CD4-positive, alpha-beta T cell (primary cell): ENCODE measurements at regions not wholly inside any gene's neighbourhood (a gene's known extent, or its start where the extent isn't known, plus 50 kb on each side); places are given as distances from the start of the nearest gene placed in this dataset.

Experiments used
- ATAC-seq: fragments of 200-7000 bp; cut with Tn5 transposase; one replicate; pipeline ENCODE4 v1.10.0; 2022; ENCODE audit warnings: mild to moderate bottlenecking; ENCODE audit not compliant: poor library complexity
- CTCF ChIA-PET: fragments of 350-600 bp; sonication (Branson Sonifier 250); formaldehyde crosslinking; loops from one replicate; lab custom pipeline; 2021; ENCODE audit warnings: antibody characterized with exemption, inconsistent platforms; lab: Charles Lee
- POLR2A ChIA-PET: fragments of 350-600 bp; sonication (Branson Sonifier 250); formaldehyde crosslinking; loops from one replicate; lab custom pipeline; 2021; ENCODE audit warnings: antibody characterized with exemption, inconsistent platforms; lab: Charles Lee
- DNase-seq, 14 experiments: peaks; one replicate each; pipeline ENCODE4 v3.0.0-alpha.2; 2013 to 2020; ENCODE audit warnings: mixed read lengths in 2 of 14
- H3K27ac ChIP-seq, 2 donors: one replicate each; pipeline versions ENCODE4 v1.5.1 to v1.7.0; 2013; ENCODE audit warnings: low read length in 2 of 2, low read depth in 1 of 2, mild to moderate bottlenecking in 1 of 2
- H3K27me3 ChIP-seq, 2 experiments: 1 replicate in 1 of 2; 2 replicates in 1 of 2; pipeline versions ENCODE4 v1.6.1 to v1.7.0; 2013; ENCODE audit warnings: low read length in 2 of 2, control low read depth in 1 of 2, mild to moderate bottlenecking in 1 of 2, moderate library complexity in 1 of 2; ENCODE audit not compliant: insufficient read depth in 2 of 2, control insufficient read depth in 1 of 2
- H3K36me3 ChIP-seq: one replicate; pipeline ENCODE4 v1.6.1; 2013; ENCODE audit warnings: low read length, control low read depth; ENCODE audit not compliant: insufficient read depth
- H3K4me1 ChIP-seq: one replicate; pipeline ENCODE4 v1.6.1; 2013; ENCODE audit warnings: low read length, control low read depth; ENCODE audit not compliant: insufficient read depth
- H3K4me3 ChIP-seq: one replicate; pipeline ENCODE4 v1.5.1; 2013; ENCODE audit warnings: mild to moderate bottlenecking, low read length, moderate library complexity
- H3K9me3 ChIP-seq, 2 experiments: 1 replicate in 1 of 2; 2 replicates in 1 of 2; pipeline versions ENCODE4 v1.6.1 to v1.7.0; 2013; ENCODE audit warnings: low read length in 2 of 2, mild to moderate bottlenecking in 2 of 2, control low read depth in 1 of 2, moderate library complexity in 1 of 2; ENCODE audit not compliant: control insufficient read depth in 1 of 2, insufficient read depth in 1 of 2
- H3K27ac Mint-ChIP-seq: one replicate; pipeline ENCODE4 v1.8.0; 2020; ENCODE audit warnings: mixed read lengths
- H3K27me3 Mint-ChIP-seq: one replicate; pipeline ENCODE4 v1.8.0; 2021; ENCODE audit warnings: mixed read lengths
- H3K36me3 Mint-ChIP-seq: one replicate; pipeline ENCODE4 v1.8.0; 2021; ENCODE audit warnings: low read depth, mixed read lengths
- H3K4me1 Mint-ChIP-seq: one replicate; pipeline ENCODE4 v1.8.0; 2021; ENCODE audit warnings: low read depth, mixed read lengths
- H3K4me3 Mint-ChIP-seq: one replicate; pipeline ENCODE4 v1.8.0; 2020; ENCODE audit warnings: mild to moderate bottlenecking, mixed read lengths
- H3K9me3 Mint-ChIP-seq: one replicate; pipeline ENCODE4 v1.8.0; 2020; ENCODE audit warnings: mixed read lengths
- intact Hi-C, 2 experiments: fragments of 100-400 bp; cut with DNase I in 1 of 2; cut with micrococcal nuclease in 1 of 2; formaldehyde crosslinking; loops; one replicate each; pipeline versions ENCODE4 v1.15.1 to v1.9.0; 2023 to 2025; cut with DNase I, micrococcal nuclease
- TF ChIP-seq, protein P1 (sequence below): fragments of 200-600 bp; IDR thresholded peaks from one replicate; pipeline ENCODE4 v1.8.0; 2022; ENCODE audit warnings: antibody characterized with exemption, mild to moderate bottlenecking

DNA sequence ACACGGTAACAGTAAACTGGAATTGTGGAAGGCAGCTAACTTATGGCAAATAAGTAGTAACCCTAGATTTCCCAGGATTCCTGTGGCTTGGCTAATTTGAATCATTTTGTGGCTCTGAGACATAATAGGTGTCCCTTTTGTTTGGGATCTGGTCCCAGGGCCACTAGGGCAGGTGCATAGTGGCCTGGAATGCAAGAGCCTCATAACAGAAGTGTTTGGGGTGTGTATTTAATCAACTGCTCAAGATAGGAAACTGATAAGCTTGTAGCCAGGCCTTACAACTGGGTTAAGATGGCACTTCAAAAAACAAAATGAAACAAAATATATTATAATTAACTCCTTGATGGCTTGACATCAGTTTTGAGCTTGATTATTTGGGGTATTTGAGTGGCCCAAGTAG is 541.8 kb downstream of the ETV1 start:
- POLR2A ChIA-PET, result no interaction called here
- H3K27ac Mint-ChIP-seq, result no peak overlapping the region

DNA sequence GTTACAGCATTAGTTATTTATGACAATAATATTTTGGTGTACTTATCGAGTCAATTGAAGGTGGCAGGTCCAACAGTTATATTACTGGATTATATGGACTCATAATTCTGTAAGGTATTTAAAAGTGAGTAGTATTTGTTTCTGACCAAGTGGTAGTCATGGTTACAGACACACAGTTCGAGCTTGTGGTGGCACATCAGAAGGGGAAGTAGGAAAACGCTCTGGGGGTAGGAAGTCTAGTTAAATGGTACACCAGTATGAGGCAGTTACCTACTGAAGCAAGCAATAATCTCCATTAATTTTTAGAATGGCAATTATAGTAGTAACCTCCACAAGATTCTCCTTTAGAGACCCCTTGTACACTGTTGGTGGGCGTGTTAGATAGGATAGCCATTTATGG is 541.2 kb downstream of the ETV1 start:
- DNase-seq, result no peak
- TF ChIP-seq, protein P1, sequence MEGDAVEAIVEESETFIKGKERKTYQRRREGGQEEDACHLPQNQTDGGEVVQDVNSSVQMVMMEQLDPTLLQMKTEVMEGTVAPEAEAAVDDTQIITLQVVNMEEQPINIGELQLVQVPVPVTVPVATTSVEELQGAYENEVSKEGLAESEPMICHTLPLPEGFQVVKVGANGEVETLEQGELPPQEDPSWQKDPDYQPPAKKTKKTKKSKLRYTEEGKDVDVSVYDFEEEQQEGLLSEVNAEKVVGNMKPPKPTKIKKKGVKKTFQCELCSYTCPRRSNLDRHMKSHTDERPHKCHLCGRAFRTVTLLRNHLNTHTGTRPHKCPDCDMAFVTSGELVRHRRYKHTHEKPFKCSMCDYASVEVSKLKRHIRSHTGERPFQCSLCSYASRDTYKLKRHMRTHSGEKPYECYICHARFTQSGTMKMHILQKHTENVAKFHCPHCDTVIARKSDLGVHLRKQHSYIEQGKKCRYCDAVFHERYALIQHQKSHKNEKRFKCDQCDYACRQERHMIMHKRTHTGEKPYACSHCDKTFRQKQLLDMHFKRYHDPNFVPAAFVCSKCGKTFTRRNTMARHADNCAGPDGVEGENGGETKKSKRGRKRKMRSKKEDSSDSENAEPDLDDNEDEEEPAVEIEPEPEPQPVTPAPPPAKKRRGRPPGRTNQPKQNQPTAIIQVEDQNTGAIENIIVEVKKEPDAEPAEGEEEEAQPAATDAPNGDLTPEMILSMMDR, result no peak
- no peaks in the 10 kb centered on the region for H3K9me3 ChIP-seq
- POLR2A ChIA-PET, result no interaction called here
- no peaks in the 10 kb centered on the region for H3K27me3 ChIP-seq
- no peaks in the 10 kb centered on the region for H3K27me3 Mint-ChIP-seq
- no peak overlapping the region for H3K4me3 ChIP-seq
- intact Hi-C loops, result no loop called here
- H3K9me3 Mint-ChIP-seq, result peaks cover 2% of the 10 kb centered on the region
- ATAC-seq, result no peak
- H3K4me1 Mint-ChIP-seq, result no peaks in the 10 kb centered on the region
- CTCF ChIA-PET, result no interaction called here
- no peak overlapping the region for H3K27ac ChIP-seq
- no peaks in the 10 kb centered on the region for H3K36me3 Mint-ChIP-seq
- H3K4me3 Mint-ChIP-seq, result no peak overlapping the region
- H3K4me1 ChIP-seq, result no peaks in the 10 kb centered on the region
- H3K36me3 ChIP-seq, result no peaks in the 10 kb centered on the region
- no peak overlapping the region for H3K27ac Mint-ChIP-seq

More for the DNA sequence above, 541.8 kb downstream of the ETV1 start:
- Histone ChIP-seq H3K4me1 (no peaks in the 10 kb centered on the region), H3K4me3 (no peak overlapping the region), H3K36me3 (no peaks in the 10 kb centered on the region), H3K27ac (no peak overlapping the region), H3K27me3 (no peaks in the 10 kb centered on the region), H3K9me3 (no peaks in the 10 kb centered on the region)
- CTCF ChIA-PET, result no interaction called here
- TF ChIP-seq, protein P1, result no peak
- H3K4me3 Mint-ChIP-seq, result no peak overlapping the region
- intact Hi-C loops, result no loop called here
- ATAC-seq (no peak), DNase-seq (no peak)
- no peaks in the 10 kb centered on the region for H3K36me3 Mint-ChIP-seq
- peaks cover 2% of the 10 kb centered on the region for H3K9me3 Mint-ChIP-seq
- H3K4me1 Mint-ChIP-seq, result no peaks in the 10 kb centered on the region
- no peaks in the 10 kb centered on the region for H3K27me3 Mint-ChIP-seq

DNA sequence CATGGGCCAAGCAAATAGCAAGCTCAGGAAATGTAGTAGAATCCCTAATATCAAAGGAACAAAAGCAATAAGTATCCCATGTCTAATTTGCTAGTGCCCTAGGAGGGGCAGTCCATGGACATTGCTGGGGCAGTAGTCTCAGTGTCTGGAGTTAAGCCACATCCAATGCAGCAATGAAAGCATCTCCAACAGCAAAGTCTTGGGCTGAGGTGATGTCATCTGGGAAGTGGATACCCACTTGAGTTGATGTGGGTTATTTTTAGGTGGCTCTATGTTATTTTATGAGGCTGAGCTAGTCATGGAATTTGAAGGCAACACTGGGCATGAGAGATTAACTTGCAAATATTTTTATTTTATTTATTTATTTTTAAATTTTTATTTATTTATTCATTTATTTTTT is 540.0 kb downstream of the ETV1 start:
- H3K36me3 ChIP-seq, result no peaks in the 10 kb centered on the region
- Mint-ChIP-seq H3K4me1 (no peaks in the 10 kb centered on the region), H3K27me3 (no peaks in the 10 kb centered on the region), H3K27ac (no peak overlapping the region), H3K4me3 (no peak overlapping the region), H3K9me3 (peaks cover 2% of the 10 kb centered on the region), H3K36me3 (no peaks in the 10 kb centered on the region)
- H3K9me3 ChIP-seq, result no peaks in the 10 kb centered on the region
- H3K4me1 ChIP-seq, result no peaks in the 10 kb centered on the region
- H3K4me3 ChIP-seq, result no peak overlapping the region
- no peak overlapping the region for H3K27ac ChIP-seq
- ChIA-PET POLR2A (no interaction called here), CTCF (no interaction called here)
- no peak for ATAC-seq
- intact Hi-C loops, result no loop called here
- no peak for DNase-seq
- TF ChIP-seq, protein P1, result no peak
- no peaks in the 10 kb centered on the region for H3K27me3 ChIP-seq
